GM12878 (cell line): ENCODE measurements at regions not wholly inside any gene's neighbourhood (a gene's known extent, or its start where the extent isn't known, plus 50 kb on each side); places are given as distances from the start of the nearest gene placed in this dataset.

Experiments used
- BACH1 ChIP-seq: fragments of 450-650 bp; IDR thresholded peaks from 2 replicates; pipeline ENCODE4 v1.6.1; 2017; ENCODE audit warnings: mild to moderate bottlenecking, borderline replicate concordance
- BMI1 ChIP-seq: fragments of 450-650 bp; IDR thresholded peaks from 2 replicates; pipeline ENCODE4 v1.6.1; 2016; ENCODE audit warnings: mild to moderate bottlenecking, moderate library complexity, borderline replicate concordance
- ETV6 ChIP-seq, 2 experiments: fragments of 450-650 bp in 1 of 2; IDR thresholded peaks in 1 of 2; conservative IDR thresholded peaks in 1 of 2; 2 replicates each; pipeline ENCODE4 v1.6.1; 2014; ENCODE audit warnings: antibody characterized with exemption in 1 of 2, borderline replicate concordance in 1 of 2, low read depth in 1 of 2, mild to moderate bottlenecking in 1 of 2, moderate library complexity in 1 of 2
- FOXK2 ChIP-seq: fragments of 450-650 bp; IDR thresholded peaks from 2 replicates; pipeline ENCODE4 v1.6.1; 2017; ENCODE audit warnings: mild to moderate bottlenecking, moderate library complexity
- HDAC2 ChIP-seq: fragments of 200-600 bp; sonication (generic); IDR thresholded peaks from 2 replicates; pipeline ENCODE4 v1.6.1; 2017
- HDAC6 ChIP-seq: fragments of 200-600 bp; sonication (generic); IDR thresholded peaks from one replicate; pipeline ENCODE4 v1.8.0; 2017; ENCODE audit warnings: antibody characterized with exemption; ENCODE audit not compliant: unreplicated experiment
- IKZF2 ChIP-seq, 2 experiments: fragments of 450-650 bp; IDR thresholded peaks; 2 replicates each; pipeline ENCODE4 v1.6.1; 2017; ENCODE audit warnings: mild to moderate bottlenecking in 2 of 2, moderate library complexity in 2 of 2
- NFIC ChIP-seq: IDR thresholded peaks from 2 replicates; pipeline ENCODE4 v1.6.1; 2012; ENCODE audit warnings: low read depth, mild to moderate bottlenecking, inconsistent platforms, low read length, moderate library complexity
- NFYB ChIP-seq: IDR thresholded peaks from 2 replicates; pipeline ENCODE4 v1.6.1; 2011; ENCODE audit warnings: low read depth, mild to moderate bottlenecking, low read length, improper control_type of control experiment, moderate library complexity; ENCODE audit not compliant: insufficient read depth
- POLR2AphosphoS5 ChIP-seq: IDR thresholded peaks from 2 replicates; pipeline ENCODE4 v1.6.1; 2011; ENCODE audit warnings: mild to moderate bottlenecking, low read length, inconsistent platforms
- RAD21 ChIP-seq: IDR thresholded peaks from 2 replicates; pipeline ENCODE4 v1.6.1; 2011; ENCODE audit warnings: mild to moderate bottlenecking, low read depth, low read length, moderate library complexity; ENCODE audit not compliant: insufficient read depth
- RB1 ChIP-seq: fragments of 450-650 bp; formaldehyde crosslinking; IDR thresholded peaks from 2 replicates; pipeline ENCODE4 v1.6.1; 2017; ENCODE audit warnings: mild to moderate bottlenecking, borderline replicate concordance
- RBBP5 ChIP-seq: fragments of 200-600 bp; sonication (generic); conservative IDR thresholded peaks from 2 replicates; pipeline ENCODE4 v1.6.1; 2016
- SIX5 ChIP-seq: IDR thresholded peaks from 2 replicates; pipeline ENCODE4 v1.6.1; 2011; ENCODE audit warnings: mild to moderate bottlenecking, low read depth, low read length, moderate library complexity; ENCODE audit not compliant: severe bottlenecking
- SMAD5 ChIP-seq: IDR thresholded peaks from 2 replicates; pipeline ENCODE4 v1.6.1; 2016; ENCODE audit warnings: antibody characterized with exemption, low read depth
- SMARCA5 ChIP-seq: fragments of 450-650 bp; IDR thresholded peaks from 2 replicates; pipeline ENCODE4 v1.6.1; 2017; ENCODE audit warnings: mild to moderate bottlenecking
- SMC3 ChIP-seq: IDR thresholded peaks from 2 replicates; pipeline ENCODE4 v1.6.1; 2011; ENCODE audit warnings: low read length, improper control_type of control experiment, borderline replicate concordance
- TAF1 ChIP-seq: IDR thresholded peaks from 2 replicates; pipeline ENCODE4 v1.6.1; 2011; ENCODE audit warnings: mild to moderate bottlenecking, low read depth, low read length, borderline replicate concordance
- ZBED1 ChIP-seq: IDR thresholded peaks from 2 replicates; pipeline ENCODE4 v1.6.1; 2016; ENCODE audit warnings: borderline replicate concordance
- ZNF207 ChIP-seq: fragments of 450-650 bp; IDR thresholded peaks from 2 replicates; pipeline ENCODE4 v1.6.1; 2014; ENCODE audit warnings: antibody characterized with exemption, mild to moderate bottlenecking, borderline replicate concordance
- ZNF217 ChIP-seq: fragments of 450-650 bp; IDR thresholded peaks from 2 replicates; pipeline ENCODE4 v1.6.1; 2017; ENCODE audit warnings: antibody characterized with exemption, mild to moderate bottlenecking
- ZNF24 ChIP-seq: fragments of 450-650 bp; IDR thresholded peaks from 2 replicates; pipeline ENCODE4 v1.6.1; 2017; ENCODE audit warnings: antibody characterized with exemption, mild to moderate bottlenecking
- ZNF622 ChIP-seq: fragments of 450-650 bp; IDR thresholded peaks from 2 replicates; pipeline ENCODE4 v1.6.1; 2017; ENCODE audit warnings: mild to moderate bottlenecking, inconsistent platforms
- TF ChIP-seq, protein P1 (sequence below): fragments of 450-650 bp; IDR thresholded peaks from 2 replicates; pipeline ENCODE4 v1.6.1; 2017; ENCODE audit warnings: antibody characterized with exemption, mild to moderate bottlenecking, moderate library complexity
- TF ChIP-seq, protein P2 (sequence below): fragments of 450-650 bp; formaldehyde crosslinking; IDR thresholded peaks from 2 replicates; pipeline ENCODE4 v1.4.0; 2022; ENCODE audit warnings: mild to moderate bottlenecking, moderate library complexity
- TF ChIP-seq, protein P3 (sequence below): IDR thresholded peaks from 2 replicates; pipeline ENCODE4 v1.6.1; 2012; ENCODE audit warnings: low read depth, low read length, improper control_type of control experiment

DNA sequence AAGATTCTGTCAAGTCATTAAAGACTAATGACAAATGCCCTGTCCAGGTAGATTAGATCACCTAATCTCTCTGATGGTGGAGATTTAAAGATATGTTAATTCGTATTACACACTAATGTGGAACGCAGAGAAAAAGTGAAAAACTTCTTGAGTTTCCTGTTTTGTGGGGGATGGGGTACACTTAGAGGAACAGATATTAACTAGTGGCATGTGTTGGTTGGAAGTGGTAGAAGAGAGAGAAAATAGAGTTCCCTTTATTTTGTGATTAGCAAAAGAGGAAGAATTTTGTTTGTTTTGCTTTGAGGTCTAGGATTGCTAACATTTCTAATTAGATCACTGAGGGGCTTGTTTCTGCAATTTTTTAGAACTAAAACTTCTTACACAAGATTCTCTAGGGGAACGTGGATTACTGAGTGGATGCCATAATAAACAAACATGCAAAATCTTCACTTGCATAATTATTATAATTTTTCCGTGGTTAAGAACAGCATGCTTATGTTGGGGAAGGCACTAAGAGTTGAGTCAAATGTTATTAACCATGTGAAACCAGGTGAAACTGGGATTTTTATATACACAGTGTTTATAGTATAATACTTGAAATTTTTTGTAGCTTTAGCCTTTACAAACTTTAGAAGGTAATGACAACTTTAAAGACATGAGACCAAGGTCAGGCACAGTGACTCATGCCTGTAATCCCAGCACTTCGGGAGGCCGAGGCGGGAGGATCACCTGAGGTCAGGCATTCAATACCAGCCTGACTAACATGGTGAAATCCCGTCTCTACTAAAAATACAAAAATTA lies 97.4 kb upstream of the STK17B start (continued):
- TF ChIP-seq FOXK2 (no peak), NFYB (no peak), BACH1 (no peak), RB1 (no peak), SMARCA5 (no peak; the same call in 1 of the 2 replicates), HDAC6 (no peak), ZBED1 (no peak), TAF1 (no peak), BMI1 (no peak), NFIC (no peak; the same call in 1 of the 2 replicates), RAD21 (no peak), ZNF24 (no peak), RBBP5 (no peak), SIX5 (no peak), IKZF2 (IDR thresholded peaks at IDR 0.05) (peak in 1 of 2 experiments; percentile 36; a peak in 2 of 4 replicates), ZNF207 (no peak), ZNF217 (no peak), SMAD5 (no peak), ZNF622 (no peak), POLR2AphosphoS5 (no peak), HDAC2 (no peak), SMC3 (no peak), ETV6 (conservative IDR thresholded peaks at IDR 0.05 in 1 of 2, IDR thresholded peaks at IDR 0.05 in 1 of 2; ENCODE audit: borderline replicate concordance in 1 of 2, low read depth in 1 of 2) (no peak)
- TF ChIP-seq, protein P1, sequence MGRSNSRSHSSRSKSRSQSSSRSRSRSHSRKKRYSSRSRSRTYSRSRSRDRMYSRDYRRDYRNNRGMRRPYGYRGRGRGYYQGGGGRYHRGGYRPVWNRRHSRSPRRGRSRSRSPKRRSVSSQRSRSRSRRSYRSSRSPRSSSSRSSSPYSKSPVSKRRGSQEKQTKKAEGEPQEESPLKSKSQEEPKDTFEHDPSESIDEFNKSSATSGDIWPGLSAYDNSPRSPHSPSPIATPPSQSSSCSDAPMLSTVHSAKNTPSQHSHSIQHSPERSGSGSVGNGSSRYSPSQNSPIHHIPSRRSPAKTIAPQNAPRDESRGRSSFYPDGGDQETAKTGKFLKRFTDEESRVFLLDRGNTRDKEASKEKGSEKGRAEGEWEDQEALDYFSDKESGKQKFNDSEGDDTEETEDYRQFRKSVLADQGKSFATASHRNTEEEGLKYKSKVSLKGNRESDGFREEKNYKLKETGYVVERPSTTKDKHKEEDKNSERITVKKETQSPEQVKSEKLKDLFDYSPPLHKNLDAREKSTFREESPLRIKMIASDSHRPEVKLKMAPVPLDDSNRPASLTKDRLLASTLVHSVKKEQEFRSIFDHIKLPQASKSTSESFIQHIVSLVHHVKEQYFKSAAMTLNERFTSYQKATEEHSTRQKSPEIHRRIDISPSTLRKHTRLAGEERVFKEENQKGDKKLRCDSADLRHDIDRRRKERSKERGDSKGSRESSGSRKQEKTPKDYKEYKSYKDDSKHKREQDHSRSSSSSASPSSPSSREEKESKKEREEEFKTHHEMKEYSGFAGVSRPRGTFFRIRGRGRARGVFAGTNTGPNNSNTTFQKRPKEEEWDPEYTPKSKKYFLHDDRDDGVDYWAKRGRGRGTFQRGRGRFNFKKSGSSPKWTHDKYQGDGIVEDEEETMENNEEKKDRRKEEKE = no peak
- TF ChIP-seq, protein P2, sequence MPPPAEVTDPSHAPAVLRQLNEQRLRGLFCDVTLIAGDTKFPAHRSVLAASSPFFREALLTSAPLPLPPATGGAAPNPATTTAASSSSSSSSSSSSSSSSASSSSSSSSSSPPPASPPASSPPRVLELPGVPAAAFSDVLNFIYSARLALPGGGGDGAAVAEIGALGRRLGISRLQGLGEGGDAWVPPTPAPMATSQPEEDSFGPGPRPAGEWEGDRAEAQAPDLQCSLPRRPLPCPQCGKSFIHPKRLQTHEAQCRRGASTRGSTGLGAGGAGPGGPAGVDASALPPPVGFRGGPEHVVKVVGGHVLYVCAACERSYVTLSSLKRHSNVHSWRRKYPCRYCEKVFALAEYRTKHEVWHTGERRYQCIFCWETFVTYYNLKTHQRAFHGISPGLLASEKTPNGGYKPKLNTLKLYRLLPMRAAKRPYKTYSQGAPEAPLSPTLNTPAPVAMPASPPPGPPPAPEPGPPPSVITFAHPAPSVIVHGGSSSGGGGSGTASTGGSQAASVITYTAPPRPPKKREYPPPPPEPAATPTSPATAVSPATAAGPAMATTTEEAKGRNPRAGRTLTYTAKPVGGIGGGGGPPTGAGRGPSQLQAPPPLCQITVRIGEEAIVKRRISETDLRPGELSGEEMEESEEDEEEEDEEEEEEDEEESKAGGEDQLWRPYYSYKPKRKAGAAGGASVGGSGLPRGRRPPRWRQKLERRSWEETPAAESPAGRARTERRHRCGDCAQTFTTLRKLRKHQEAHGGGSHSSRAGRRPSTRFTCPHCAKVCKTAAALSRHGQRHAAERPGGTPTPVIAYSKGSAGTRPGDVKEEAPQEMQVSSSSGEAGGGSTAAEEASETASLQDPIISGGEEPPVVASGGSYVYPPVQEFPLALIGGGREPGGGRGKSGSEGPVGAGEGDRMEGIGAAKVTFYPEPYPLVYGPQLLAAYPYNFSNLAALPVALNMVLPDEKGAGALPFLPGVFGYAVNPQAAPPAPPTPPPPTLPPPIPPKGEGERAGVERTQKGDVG (CRISPR knock-in tag) = no peak
- TF ChIP-seq, protein P3, sequence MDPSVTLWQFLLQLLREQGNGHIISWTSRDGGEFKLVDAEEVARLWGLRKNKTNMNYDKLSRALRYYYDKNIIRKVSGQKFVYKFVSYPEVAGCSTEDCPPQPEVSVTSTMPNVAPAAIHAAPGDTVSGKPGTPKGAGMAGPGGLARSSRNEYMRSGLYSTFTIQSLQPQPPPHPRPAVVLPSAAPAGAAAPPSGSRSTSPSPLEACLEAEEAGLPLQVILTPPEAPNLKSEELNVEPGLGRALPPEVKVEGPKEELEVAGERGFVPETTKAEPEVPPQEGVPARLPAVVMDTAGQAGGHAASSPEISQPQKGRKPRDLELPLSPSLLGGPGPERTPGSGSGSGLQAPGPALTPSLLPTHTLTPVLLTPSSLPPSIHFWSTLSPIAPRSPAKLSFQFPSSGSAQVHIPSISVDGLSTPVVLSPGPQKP = no peak
